Erythroblast (primary cell): ENCODE measurements at regions not wholly inside any gene's neighbourhood (a gene's known extent, or its start where the extent isn't known, plus 50 kb on each side); places are given as distances from the start of the nearest gene placed in this dataset.

ENCODE experiments used
- GATA1 ChIP-seq: IDR thresholded peaks from 2 replicates; pipeline ENCODE4 v1.6.1; 2011; ENCODE audit warnings: low read depth, mild to moderate bottlenecking, control low read depth, low read length, moderate library complexity
- POLR2A ChIP-seq: IDR thresholded peaks from 2 replicates; pipeline ENCODE4 v1.6.1; 2011; ENCODE audit warnings: mild to moderate bottlenecking, low read length

DNA sequence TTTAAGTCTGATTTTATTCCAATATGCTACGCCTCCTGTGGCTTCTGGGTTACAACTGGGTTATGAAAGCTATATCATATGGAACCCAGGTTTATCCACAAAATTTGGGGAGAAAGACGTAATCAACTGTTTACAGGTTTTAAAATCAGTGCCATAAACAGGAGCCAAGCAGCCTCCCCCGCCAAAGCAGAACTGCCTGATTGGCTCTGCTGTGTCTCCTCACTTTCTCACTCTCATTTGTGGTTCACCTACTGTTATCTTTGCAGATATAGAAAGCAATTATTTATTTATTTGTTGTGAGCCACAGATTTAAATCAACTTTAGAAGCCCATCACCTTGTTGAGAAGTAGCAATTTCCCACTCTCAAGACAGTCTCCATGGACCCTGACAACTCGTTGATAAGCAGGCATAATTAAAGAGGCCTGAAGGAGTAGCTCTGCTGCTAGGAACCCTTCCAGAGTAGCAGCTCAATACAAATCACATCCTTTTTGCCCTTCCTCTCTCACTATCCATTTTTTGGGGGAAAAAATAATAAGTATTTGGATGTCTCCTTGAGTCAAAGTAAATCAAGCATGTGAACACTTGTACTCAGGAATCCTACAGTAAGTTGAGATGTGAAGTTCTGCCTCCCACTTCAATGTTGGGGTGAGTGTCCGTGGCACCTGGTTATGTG is 191.0 kb upstream of the CCDC150 start:
- no peak for TF ChIP-seq POLR2A
- TF ChIP-seq GATA1: no peak
